ENCODE measurements at regions not wholly inside any gene's neighbourhood (a gene's known extent, or its start where the extent isn't known, plus 50 kb on each side); places are given as distances from the start of the nearest gene placed in this dataset.

- Histone ChIP-seq H3K9ac (ENCODE audit: insufficient read depth, low read length, poor library complexity, severe bottlenecking) (no peak overlapping the region), H3K4me2 (replicated peaks; ENCODE audit: extremely low read depth, low read length, poor library complexity, severe bottlenecking) (no peak overlapping the region), H4K20me1 (ENCODE audit: insufficient read depth, low read length) (no peaks in the 10 kb centered on the region), H3K4me1 (ENCODE audit: control insufficient read depth in 1 of 2, insufficient read depth in 2 of 2, low read length in 2 of 2) (peaks cover 0 to 9% of the 10 kb centered on the region in 2 donors), H3K27me3 (ENCODE audit: control insufficient read depth in 2 of 2, insufficient read depth in 2 of 2, low read length in 2 of 2) (no peaks in the 10 kb centered on the region), H3K4me3 (replicated peaks in 1 of 3; ENCODE audit: low read depth in 2 of 3, low read length in 3 of 3) (no peak overlapping the region), H3K79me2 (ENCODE audit: insufficient read depth, low read length) (no peaks in the 10 kb centered on the region), H2AFZ (ENCODE audit: insufficient read depth, low read depth, low read length, poor library complexity, severe bottlenecking) (no peak overlapping the region), H3K36me3 (replicated peaks in 1 of 2; ENCODE audit: control insufficient read depth in 1 of 2, insufficient read depth in 2 of 2, low read length in 2 of 2) (no peaks in the 10 kb centered on the region), H3K9me3 (replicated peaks in 1 of 2; ENCODE audit: control insufficient read depth in 1 of 2, insufficient read depth in 1 of 2, low read length in 2 of 2) (no peaks in the 10 kb centered on the region), H3K27ac (ENCODE audit: low read depth in 1 of 2, low read length in 2 of 2) (no peak overlapping the region)
- Mint-ChIP-seq H3K4me1 (peaks cover 8% of the 10 kb centered on the region), H3K36me3 (no peaks in the 10 kb centered on the region), H3K9me3 (no peaks in the 10 kb centered on the region), H3K4me3 (no peak overlapping the region), H3K27ac (no peak overlapping the region), H3K27me3 (ENCODE audit: low read depth in 3 of 3) (peaks cover 0 to 1% (median 1%) of the 10 kb centered on the region in 3 donors)
- no peak for DNase-seq
- TF ChIP-seq CTCF (IDR thresholded peaks at IDR 0.05) = no peak
- intact Hi-C loops (cut with micrococcal nuclease) = no loop called here
- WGBS (ENCODE audit: insufficient coverage) = no CpG with 5 or more reads among the region's 4 CpGs
These were observed 161.0 kb downstream of the TRMT11 start for GRCh38 chr6:126147291-126147815.

- H3K4me1 Mint-ChIP-seq = peaks cover 10% of the 10 kb centered on the region
- H3K27me3 ChIP-seq (ENCODE audit: control insufficient read depth in 2 of 2, insufficient read depth in 2 of 2, low read length in 2 of 2) = no peaks in the 10 kb centered on the region
- H3K9me3 ChIP-seq (replicated peaks in 1 of 2; ENCODE audit: control insufficient read depth in 1 of 2, insufficient read depth in 1 of 2, low read length in 2 of 2) = no peaks in the 10 kb centered on the region
- H3K4me3 ChIP-seq (replicated peaks in 1 of 3; ENCODE audit: low read depth in 2 of 3, low read length in 3 of 3) = no peak overlapping the region
- peaks cover 0 to 9% of the 10 kb centered on the region in 2 donors for H3K4me1 ChIP-seq (ENCODE audit: control insufficient read depth in 1 of 2, insufficient read depth in 2 of 2, low read length in 2 of 2)
- no peak for DNase-seq
- peaks cover 0 to 1% (median 1%) of the 10 kb centered on the region in 3 donors for H3K27me3 Mint-ChIP-seq (ENCODE audit: low read depth in 3 of 3)
- no peak overlapping the region for H3K4me2 ChIP-seq (replicated peaks; ENCODE audit: extremely low read depth, low read length, poor library complexity, severe bottlenecking)
- no peaks in the 10 kb centered on the region for H3K9me3 Mint-ChIP-seq
- 100% methylated on average over 1 of the region's 1 CpG for WGBS (ENCODE audit: insufficient coverage)
- no peaks in the 10 kb centered on the region for H3K79me2 ChIP-seq (ENCODE audit: insufficient read depth, low read length)
- no peak overlapping the region for H3K27ac Mint-ChIP-seq
- no peak overlapping the region for H3K9ac ChIP-seq (ENCODE audit: insufficient read depth, low read length, poor library complexity, severe bottlenecking)
- H2AFZ ChIP-seq (ENCODE audit: insufficient read depth, low read depth, low read length, poor library complexity, severe bottlenecking) = no peak overlapping the region
- TF ChIP-seq CTCF (IDR thresholded peaks at IDR 0.05) = no peak
- H3K27ac ChIP-seq (ENCODE audit: low read depth in 1 of 2, low read length in 2 of 2) = no peak overlapping the region
- intact Hi-C loops (cut with micrococcal nuclease) = no loop called here
- no peak overlapping the region for H3K4me3 Mint-ChIP-seq
- no peaks in the 10 kb centered on the region for H4K20me1 ChIP-seq (ENCODE audit: insufficient read depth, low read length)
- H3K36me3 Mint-ChIP-seq = no peaks in the 10 kb centered on the region
- no peaks in the 10 kb centered on the region for H3K36me3 ChIP-seq (replicated peaks in 1 of 2; ENCODE audit: control insufficient read depth in 1 of 2, insufficient read depth in 2 of 2, low read length in 2 of 2)
These were observed 162.5 kb downstream of the TRMT11 start for GRCh38 chr6:126148853-126149252.
